Fibroblast of skin of scalp (primary cell): ENCODE measurements at regions not wholly inside any gene's neighbourhood (a gene's known extent, or its start where the extent isn't known, plus 50 kb on each side); places are given as distances from the start of the nearest gene placed in this dataset.
A peak's percentile ranks its signal among the peaks of the same experiment; 100 is the strongest.

Experiments
- DNase-seq: peaks from one replicate; pipeline ENCODE4 v3.0.0-alpha.2; 2013

- no peak for DNase-seq
These were observed 273.3 kb downstream of the OLFM3 start for GRCh38 chr1:101723415-101723814.

GRCh38 chr1:101728029-101728428 is 268.7 kb downstream of the OLFM3 start:
- no peak for DNase-seq

- DNase-seq, result no peak
These were observed 266.2 kb downstream of the OLFM3 start for GRCh38 chr1:101730559-101730958.

- no peak for DNase-seq
These were observed 264.5 kb downstream of the OLFM3 start for GRCh38 chr1:101732261-101732660.

- DNase-seq, result no peak
These were observed 263.4 kb downstream of the OLFM3 start for GRCh38 chr1:101733340-101733739.

GRCh38 chr1:101738475-101738874 is 258.3 kb downstream of the OLFM3 start:
- peak; percentile 66 for DNase-seq

- no peak for DNase-seq
These were observed 257.6 kb downstream of the OLFM3 start for GRCh38 chr1:101739146-101739545.

GRCh38 chr1:101739826-101740330 is 256.8 kb downstream of the OLFM3 start:
- no peak for DNase-seq

- no peak for DNase-seq
These were observed 254.8 kb downstream of the OLFM3 start for GRCh38 chr1:101741910-101742309.

- DNase-seq, result no peak
These were observed 254.2 kb downstream of the OLFM3 start for GRCh38 chr1:101742509-101742908.

GRCh38 chr1:101745551-101746270 is 251.0 kb downstream of the OLFM3 start:
- no peak for DNase-seq

- no peak for DNase-seq
These were observed 248.6 kb downstream of the OLFM3 start for GRCh38 chr1:101748077-101748476.
